ENCODE measurements at regions not wholly inside any gene's neighbourhood (a gene's known extent, or its start where the extent isn't known, plus 50 kb on each side); places are given as distances from the start of the nearest gene placed in this dataset.

DNA sequence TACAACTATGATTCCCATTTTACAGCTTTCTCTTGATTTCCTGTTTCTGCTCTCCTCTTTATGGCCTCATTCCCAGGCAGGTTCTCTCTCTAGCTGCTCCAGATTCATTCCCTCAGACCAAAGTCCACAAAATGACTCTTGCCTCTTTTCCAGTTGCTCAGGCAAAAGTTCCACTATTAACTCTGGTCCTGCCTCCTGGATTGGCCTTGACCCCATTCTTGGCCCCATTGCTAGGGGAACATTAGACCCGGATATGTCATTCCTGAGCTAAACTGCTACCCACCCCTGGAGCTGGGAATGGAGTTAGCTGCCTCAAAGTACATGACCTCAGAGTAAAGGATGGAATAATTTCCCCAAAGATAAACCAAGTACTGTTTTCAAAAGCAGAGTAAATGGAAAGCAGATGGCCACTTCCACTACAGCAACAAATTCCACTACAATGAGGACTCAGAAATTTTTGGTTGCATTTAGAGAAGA lies 73.0 kb upstream of the GAP43 start:
- Histone ChIP-seq H4K5ac (ENCODE audit: low read depth, low read length) (no peak overlapping the region; the same call in 1 of the 2 replicates), H4K8ac (ENCODE audit: low read depth in 2 of 2, low read length in 2 of 2) (no peak overlapping the region), H2BK5ac (ENCODE audit: low read depth, low read length, poor library complexity, severe bottlenecking) (no peak overlapping the region), H3K79me1 (ENCODE audit: low read depth in 1 of 2, low read length in 2 of 2) (no peaks in the 10 kb centered on the region), H3K36me3 (ENCODE audit: control insufficient read depth, insufficient read depth, low read length) (no peaks in the 10 kb centered on the region), H2BK20ac (ENCODE audit: low read depth, low read length) (no peak overlapping the region), H3K14ac (replicated peaks; ENCODE audit: low read depth, low read length) (no peak overlapping the region), H2AK9ac (replicated peaks; ENCODE audit: low read depth, low read length, poor library complexity) (no peak overlapping the region), H3K27me3 (ENCODE audit: control insufficient read depth, insufficient read depth, low read length) (peaks cover 1% of the 10 kb centered on the region; the same call in 1 of the 2 replicates), H3K9me3 (ENCODE audit: control insufficient read depth, insufficient read depth, low read length) (no peaks in the 10 kb centered on the region), H2BK120ac (ENCODE audit: low read depth, low read length) (no peak overlapping the region), H4K20me1 (ENCODE audit: insufficient read depth, low read length) (no peaks in the 10 kb centered on the region), H3K9me1 (ENCODE audit: insufficient read depth, low read length) (no peaks in the 10 kb centered on the region), H4K91ac (ENCODE audit: insufficient read depth, low read depth, low read length) (no peak overlapping the region), H3K27ac (ENCODE audit: insufficient read depth, low read length) (no peak overlapping the region), H2AFZ (replicated peaks; ENCODE audit: low read length, poor library complexity) (no peak overlapping the region), H3K4me2 (ENCODE audit: low read depth, low read length) (no peak overlapping the region), H3K23ac (ENCODE audit: low read depth, low read length) (no peak overlapping the region), H3K4me3 (ENCODE audit: insufficient read depth, low read depth, low read length) (no peak overlapping the region), H3K4me1 (ENCODE audit: control insufficient read depth, insufficient read depth, low read length) (no peaks in the 10 kb centered on the region; the same call in 1 of the 2 replicates), H3K4ac (ENCODE audit: low read depth, low read length) (no peak overlapping the region), H2AK5ac (ENCODE audit: low read depth, low read length) (no peak overlapping the region), H3K18ac (ENCODE audit: low read depth, low read length) (no peak overlapping the region), H2BK15ac (ENCODE audit: low read depth, low read length) (no peak overlapping the region), H3K9ac (ENCODE audit: low read depth, low read length) (no peak overlapping the region), H3K56ac (ENCODE audit: extremely low read depth, insufficient read depth, low read length) (no peak overlapping the region)
- in situ Hi-C loops (cut with MboI; ENCODE audit: low sequenced_read_pairs) (no loop called here), intact Hi-C loops (cut with micrococcal nuclease) (no loop called here), dilution Hi-C loops (cut with HindIII; ENCODE audit: low sequenced_read_pairs, unreplicated experiment) (no loop called here)
- ChIA-PET CTCF (no interaction called here), POLR2A (ENCODE audit: unreplicated experiment) (no interaction called here)
- TF ChIP-seq CEBPB (IDR thresholded peaks at IDR 0.05; ENCODE audit: low read depth, low read length) (no peak), POLR2A (IDR thresholded peaks at IDR 0.05; ENCODE audit: low read depth, low read length) (no peak), CHD1 (IDR thresholded peaks at IDR 0.05; ENCODE audit: low read depth, low read length) (no peak), CTCF (conservative IDR thresholded peaks at IDR 0.05; ENCODE audit: low read depth, low read length) (no peak), NFE2L2 (IDR thresholded peaks at IDR 0.05; ENCODE audit: low read depth, low read length) (no peak), MXI1 (IDR thresholded peaks at IDR 0.05; ENCODE audit: borderline replicate concordance, low read depth, low read length) (no peak), RFX5 (IDR thresholded peaks at IDR 0.05; ENCODE audit: low read depth, low read length) (no peak), RAD21 (IDR thresholded peaks at IDR 0.05; ENCODE audit: low read length) (no peak), MAFK (IDR thresholded peaks at IDR 0.05; ENCODE audit: low read depth, low read length) (no peak), SMC3 (IDR thresholded peaks at IDR 0.05; ENCODE audit: low read depth, low read length) (no peak), FOS (IDR thresholded peaks at IDR 0.05; ENCODE audit: low read depth, low read length) (no peak)
- TF ChIP-seq, protein P1, sequence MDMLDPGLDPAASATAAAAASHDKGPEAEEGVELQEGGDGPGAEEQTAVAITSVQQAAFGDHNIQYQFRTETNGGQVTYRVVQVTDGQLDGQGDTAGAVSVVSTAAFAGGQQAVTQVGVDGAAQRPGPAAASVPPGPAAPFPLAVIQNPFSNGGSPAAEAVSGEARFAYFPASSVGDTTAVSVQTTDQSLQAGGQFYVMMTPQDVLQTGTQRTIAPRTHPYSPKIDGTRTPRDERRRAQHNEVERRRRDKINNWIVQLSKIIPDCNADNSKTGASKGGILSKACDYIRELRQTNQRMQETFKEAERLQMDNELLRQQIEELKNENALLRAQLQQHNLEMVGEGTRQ (IDR thresholded peaks at IDR 0.05; ENCODE audit: low read depth, low read length) = no peak
- BruUV-seq (replicated peaks) = no TSS peak
- DNase-seq (no peak), ATAC-seq (ENCODE audit: low read depth) (no peak)
- no CpG with 5 or more reads among the region's 1 CpG for WGBS, 2 experiments (ENCODE audit: extremely low coverage in 2 of 2, insufficient read length in 1 of 2)
